22Rv1 (cell line): ENCODE measurements at regions not wholly inside any gene's neighbourhood (a gene's known extent, or its start where the extent isn't known, plus 50 kb on each side); places are given as distances from the start of the nearest gene placed in this dataset.
"Not testable (repeated sequence)": the region's sequence is repeated elsewhere in the genome, so short reads cannot be mapped to it uniquely, and the experiment has no call there.

Experiments used
- ZFX ChIP-seq: fragments of 450-650 bp; IDR thresholded peaks from 2 replicates; pipeline ENCODE4 v1.6.1; 2017; ENCODE audit warnings: antibody characterized with exemption, borderline replicate concordance
- TF ChIP-seq, protein P1 (sequence below): fragments of 450-650 bp; IDR thresholded peaks from 2 replicates; pipeline ENCODE4 v1.5.1; 2017; ENCODE audit warnings: mild to moderate bottlenecking

DNA sequence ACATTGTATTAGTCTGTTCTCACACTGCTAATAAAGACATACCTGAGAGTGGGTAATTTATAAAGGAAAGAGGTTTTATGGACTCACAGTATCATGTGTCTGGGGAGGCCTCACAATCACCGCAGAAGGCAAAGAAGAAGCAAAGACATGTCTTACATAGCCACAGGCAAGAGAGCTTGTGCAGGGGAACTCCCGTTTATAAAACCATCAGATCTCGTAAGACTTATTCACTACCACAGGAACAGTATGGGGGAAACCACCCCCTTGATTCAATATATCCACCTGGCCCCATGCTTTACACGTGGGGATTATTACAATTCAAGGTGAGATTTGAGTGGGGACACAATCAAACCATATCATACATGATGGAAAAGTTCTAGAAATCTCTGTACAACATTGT is 165.3 kb downstream of the OR2B2 start:
- TF ChIP-seq, protein P1, sequence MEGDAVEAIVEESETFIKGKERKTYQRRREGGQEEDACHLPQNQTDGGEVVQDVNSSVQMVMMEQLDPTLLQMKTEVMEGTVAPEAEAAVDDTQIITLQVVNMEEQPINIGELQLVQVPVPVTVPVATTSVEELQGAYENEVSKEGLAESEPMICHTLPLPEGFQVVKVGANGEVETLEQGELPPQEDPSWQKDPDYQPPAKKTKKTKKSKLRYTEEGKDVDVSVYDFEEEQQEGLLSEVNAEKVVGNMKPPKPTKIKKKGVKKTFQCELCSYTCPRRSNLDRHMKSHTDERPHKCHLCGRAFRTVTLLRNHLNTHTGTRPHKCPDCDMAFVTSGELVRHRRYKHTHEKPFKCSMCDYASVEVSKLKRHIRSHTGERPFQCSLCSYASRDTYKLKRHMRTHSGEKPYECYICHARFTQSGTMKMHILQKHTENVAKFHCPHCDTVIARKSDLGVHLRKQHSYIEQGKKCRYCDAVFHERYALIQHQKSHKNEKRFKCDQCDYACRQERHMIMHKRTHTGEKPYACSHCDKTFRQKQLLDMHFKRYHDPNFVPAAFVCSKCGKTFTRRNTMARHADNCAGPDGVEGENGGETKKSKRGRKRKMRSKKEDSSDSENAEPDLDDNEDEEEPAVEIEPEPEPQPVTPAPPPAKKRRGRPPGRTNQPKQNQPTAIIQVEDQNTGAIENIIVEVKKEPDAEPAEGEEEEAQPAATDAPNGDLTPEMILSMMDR, result not testable (repeated sequence)
- not testable (repeated sequence) for TF ChIP-seq ZFX
